Kidney glomerular epithelial cell (primary cell): ENCODE measurements at regions not wholly inside any gene's neighbourhood (a gene's known extent, or its start where the extent isn't known, plus 50 kb on each side); places are given as distances from the start of the nearest gene placed in this dataset.

ENCODE experiments used
- DNase-seq: peaks from one replicate; lab custom pipeline; 2025; lab: John Stamatoyannopoulos, UW

GRCh38 chrX:80312448-80312847 is 107.8 kb upstream of the TENT5D start:
- DNase-seq: no peak

GRCh38 chrX:80316526-80316925 is 103.7 kb upstream of the TENT5D start:
- DNase-seq: no peak

- DNase-seq: no peak
Observed at GRCh38 chrX:80317646-80318045, 102.6 kb upstream of the TENT5D start.

GRCh38 chrX:80331285-80331684 is 89.0 kb upstream of the TENT5D start:
- no peak for DNase-seq

GRCh38 chrX:80334583-80334982 is 85.7 kb upstream of the TENT5D start:
- no peak for DNase-seq

- DNase-seq: peak; percentile 12
Observed at GRCh38 chrX:80335062-80335830, 85.0 kb upstream of the TENT5D start.

GRCh38 chrX:80354966-80355465 is 65.2 kb upstream of the TENT5D start:
- no peak for DNase-seq
